WERI-Rb-1 (cell line): ENCODE measurements at regions not wholly inside any gene's neighbourhood (a gene's known extent, or its start where the extent isn't known, plus 50 kb on each side); places are given as distances from the start of the nearest gene placed in this dataset.

Source experiments
- DNase-seq: peaks from one replicate; pipeline ENCODE4 v3.0.0-alpha.2; 2020
- H3K27ac ChIP-seq: fragments of 250-450 bp; sonication (Bioruptor Pico); 2 replicates; pipeline ENCODE4 v1.5.1; 2020; ENCODE audit warnings: mild to moderate bottlenecking, moderate library complexity
- H3K27me3 ChIP-seq: fragments of 250-450 bp; sonication (Bioruptor Pico); 2 replicates; pipeline ENCODE4 v1.5.1; 2021; ENCODE audit warnings: mild to moderate bottlenecking, low read depth, moderate library complexity; ENCODE audit not compliant: insufficient read depth, severe bottlenecking
- H3K36me3 ChIP-seq: fragments of 250-450 bp; sonication (Bioruptor Pico); 2 replicates; pipeline ENCODE4 v1.5.1; 2020; ENCODE audit warnings: mild to moderate bottlenecking, moderate library complexity
- H3K4me3 ChIP-seq: 2 replicates; pipeline ENCODE4 v1.5.1; 2011; ENCODE audit warnings: low read depth, mild to moderate bottlenecking, control low read depth, low read length
- H3K9me3 ChIP-seq: fragments of 250-450 bp; sonication (Bioruptor Pico); 2 replicates; pipeline ENCODE4 v1.5.1; 2021; ENCODE audit warnings: mild to moderate bottlenecking, moderate library complexity; ENCODE audit not compliant: severe bottlenecking
- TF ChIP-seq, protein P1 (sequence below): IDR thresholded peaks from 2 replicates; pipeline ENCODE4 v1.5.1; 2011; ENCODE audit warnings: low read depth, mild to moderate bottlenecking, control low read depth, inconsistent platforms, low read length

DNA sequence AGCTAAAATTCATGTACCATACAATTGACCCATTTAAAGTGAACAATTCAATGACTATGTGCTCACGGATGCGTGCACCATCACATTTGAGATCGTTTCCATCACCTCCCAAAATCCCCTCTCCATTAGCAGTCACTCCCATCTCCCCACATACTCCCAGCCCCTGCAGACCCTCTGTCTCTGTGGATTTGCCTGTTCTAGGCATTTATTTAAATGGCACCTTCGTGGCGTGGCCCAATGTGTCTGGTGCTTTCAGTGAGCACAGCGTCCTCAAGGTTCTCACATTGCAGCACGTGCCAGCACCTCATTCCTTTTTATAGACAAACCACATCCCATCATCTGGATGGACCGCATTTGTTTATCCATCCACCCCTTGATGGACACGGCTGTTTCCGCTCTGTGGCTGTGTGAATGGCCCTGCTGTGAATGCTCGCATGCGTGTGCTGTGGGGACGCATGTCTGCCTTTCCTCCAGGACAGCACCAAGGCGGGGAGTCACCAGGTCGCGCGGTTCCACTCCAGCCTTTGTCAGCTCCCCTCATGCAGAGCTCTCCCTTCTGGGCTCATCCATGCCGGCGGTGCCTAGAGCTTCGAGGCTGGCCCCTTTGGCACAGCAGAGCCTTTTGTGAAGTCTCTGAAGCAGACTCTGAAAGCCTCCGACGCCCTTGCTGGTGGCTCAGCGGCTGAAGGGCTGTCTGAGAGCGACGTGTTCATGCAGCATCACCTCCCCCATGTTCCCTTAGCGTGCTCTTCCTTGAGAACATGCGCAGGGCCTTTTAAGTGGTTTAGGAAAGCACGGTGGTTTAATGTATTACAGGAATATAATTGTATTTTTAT, 184.4 kb downstream of the KIF26A start:
- TF ChIP-seq, protein P1, sequence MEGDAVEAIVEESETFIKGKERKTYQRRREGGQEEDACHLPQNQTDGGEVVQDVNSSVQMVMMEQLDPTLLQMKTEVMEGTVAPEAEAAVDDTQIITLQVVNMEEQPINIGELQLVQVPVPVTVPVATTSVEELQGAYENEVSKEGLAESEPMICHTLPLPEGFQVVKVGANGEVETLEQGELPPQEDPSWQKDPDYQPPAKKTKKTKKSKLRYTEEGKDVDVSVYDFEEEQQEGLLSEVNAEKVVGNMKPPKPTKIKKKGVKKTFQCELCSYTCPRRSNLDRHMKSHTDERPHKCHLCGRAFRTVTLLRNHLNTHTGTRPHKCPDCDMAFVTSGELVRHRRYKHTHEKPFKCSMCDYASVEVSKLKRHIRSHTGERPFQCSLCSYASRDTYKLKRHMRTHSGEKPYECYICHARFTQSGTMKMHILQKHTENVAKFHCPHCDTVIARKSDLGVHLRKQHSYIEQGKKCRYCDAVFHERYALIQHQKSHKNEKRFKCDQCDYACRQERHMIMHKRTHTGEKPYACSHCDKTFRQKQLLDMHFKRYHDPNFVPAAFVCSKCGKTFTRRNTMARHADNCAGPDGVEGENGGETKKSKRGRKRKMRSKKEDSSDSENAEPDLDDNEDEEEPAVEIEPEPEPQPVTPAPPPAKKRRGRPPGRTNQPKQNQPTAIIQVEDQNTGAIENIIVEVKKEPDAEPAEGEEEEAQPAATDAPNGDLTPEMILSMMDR: no peak
- Histone ChIP-seq H3K27me3 (no peaks in the 10 kb centered on the region), H3K4me3 (no peak overlapping the region), H3K27ac (no peak overlapping the region), H3K9me3 (no peaks in the 10 kb centered on the region), H3K36me3 (no peaks in the 10 kb centered on the region)
- no peak for DNase-seq

DNA sequence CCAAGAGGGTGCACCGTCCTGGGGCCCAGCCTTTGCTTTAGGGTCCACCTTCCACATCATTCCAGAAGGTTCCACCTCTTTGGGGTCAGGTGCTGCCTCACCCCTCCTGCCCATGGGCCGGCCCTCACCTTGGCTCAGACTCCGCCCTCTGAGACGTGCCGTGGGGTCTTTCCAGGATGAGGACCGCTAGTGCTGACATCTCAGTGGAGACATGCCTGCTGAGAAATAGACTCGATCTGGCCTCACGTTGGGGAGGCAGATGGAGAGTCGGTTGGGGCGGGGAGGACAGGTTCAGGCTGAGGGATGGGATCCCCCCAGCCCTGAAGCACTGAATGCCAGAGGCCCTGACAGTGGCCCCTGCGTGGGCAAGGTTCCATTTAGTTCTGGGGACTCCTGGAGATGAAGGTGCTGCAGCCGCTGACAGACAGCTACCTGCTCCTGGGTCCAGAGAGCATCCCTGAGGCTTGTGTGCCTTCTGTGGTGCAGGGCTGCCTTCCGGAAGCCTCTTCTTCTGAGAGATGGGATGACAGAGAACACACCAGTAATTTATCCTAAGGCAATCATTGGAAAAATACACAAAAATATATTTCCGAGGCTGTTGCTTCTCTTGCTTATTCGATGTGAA, 185.3 kb downstream of the KIF26A start:
- no peak overlapping the region for H3K27ac ChIP-seq
- H3K9me3 ChIP-seq: no peaks in the 10 kb centered on the region
- H3K27me3 ChIP-seq: no peaks in the 10 kb centered on the region
- no peak for DNase-seq
- TF ChIP-seq, protein P1: no peak
- no peak overlapping the region for H3K4me3 ChIP-seq
- H3K36me3 ChIP-seq: no peaks in the 10 kb centered on the region

DNA sequence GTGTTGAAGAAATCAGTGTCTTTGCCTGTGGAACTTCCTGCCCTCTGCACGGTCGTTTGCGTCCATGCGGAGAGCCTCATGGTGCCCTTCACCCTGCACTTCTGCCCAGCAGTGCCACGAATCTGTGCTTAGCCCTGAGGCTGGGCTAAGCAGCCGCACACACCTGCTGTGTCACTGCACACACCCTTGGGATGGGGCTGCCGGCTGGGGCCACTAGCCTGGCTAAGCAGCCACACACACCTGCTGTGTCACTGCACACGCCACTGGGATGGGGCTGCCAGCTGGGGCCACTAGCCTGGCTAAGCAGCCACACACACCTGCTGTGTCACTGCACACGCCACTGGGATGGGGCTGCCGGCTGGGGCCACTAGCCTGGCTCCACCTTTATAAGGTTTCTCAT, 188.5 kb downstream of the KIF26A start:
- no peaks in the 10 kb centered on the region for H3K27me3 ChIP-seq
- no peak overlapping the region for H3K4me3 ChIP-seq
- H3K36me3 ChIP-seq: no peaks in the 10 kb centered on the region
- TF ChIP-seq, protein P1: no peak
- no peak overlapping the region for H3K27ac ChIP-seq
- H3K9me3 ChIP-seq: peaks cover 7% of the 10 kb centered on the region
- DNase-seq: no peak

DNA sequence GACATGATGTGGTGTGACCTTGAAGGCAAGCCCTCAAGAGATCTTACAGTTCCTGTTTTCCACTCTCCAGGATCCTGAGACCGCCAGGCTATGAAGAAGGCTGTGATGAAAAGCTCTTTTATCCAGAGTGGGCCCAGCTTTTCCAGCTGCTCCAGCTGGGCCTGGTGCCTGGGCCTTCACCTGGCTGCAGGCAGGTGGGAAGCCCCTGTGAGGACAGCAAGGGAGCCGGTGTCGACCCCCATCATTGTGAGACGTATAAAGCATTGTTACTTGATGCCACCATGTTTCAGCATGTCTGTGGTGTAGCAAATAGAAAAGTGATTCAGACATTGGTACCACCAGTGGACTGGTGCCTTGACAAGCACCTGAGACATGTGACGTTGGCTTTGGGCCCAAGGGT, 190.2 kb downstream of the KIF26A start:
- H3K27me3 ChIP-seq: no peaks in the 10 kb centered on the region
- DNase-seq: no peak
- H3K27ac ChIP-seq: no peak overlapping the region
- TF ChIP-seq, protein P1: no peak
- H3K36me3 ChIP-seq: no peaks in the 10 kb centered on the region
- peaks cover 7% of the 10 kb centered on the region for H3K9me3 ChIP-seq
- no peak overlapping the region for H3K4me3 ChIP-seq

DNA sequence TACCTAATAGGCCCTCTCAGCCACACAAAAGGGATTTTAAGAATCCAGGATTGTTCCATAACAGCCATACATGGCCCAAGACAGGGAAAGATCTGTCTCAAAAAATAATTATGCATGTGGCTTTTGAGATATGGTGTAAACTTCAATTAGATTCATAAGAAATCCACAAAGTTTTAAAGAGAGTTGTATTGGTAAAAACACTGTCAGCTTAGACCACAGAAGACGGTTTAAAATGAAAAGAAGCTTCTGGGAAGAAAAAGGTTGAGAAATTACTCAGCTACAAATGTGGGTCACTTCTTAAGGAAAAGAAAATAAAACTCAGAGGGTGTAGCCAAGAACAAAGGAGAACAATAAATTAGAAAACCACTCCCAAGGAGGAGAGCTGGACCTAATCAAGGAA, 191.4 kb downstream of the KIF26A start:
- H3K27ac ChIP-seq: no peak overlapping the region
- H3K9me3 ChIP-seq: peaks cover 7% of the 10 kb centered on the region
- no peak overlapping the region for H3K4me3 ChIP-seq
- no peak for DNase-seq
- TF ChIP-seq, protein P1: no peak
- no peaks in the 10 kb centered on the region for H3K36me3 ChIP-seq
- H3K27me3 ChIP-seq: no peaks in the 10 kb centered on the region
